COLO668 (cell line): ENCODE measurements at regions not wholly inside any gene's neighbourhood (a gene's known extent, or its start where the extent isn't known, plus 50 kb on each side); places are given as distances from the start of the nearest gene placed in this dataset.

Experiments used
- DNase-seq: peaks from one replicate; lab custom pipeline; 2025; ENCODE audit not compliant: unreplicated experiment; lab: John Stamatoyannopoulos, UW

DNA sequence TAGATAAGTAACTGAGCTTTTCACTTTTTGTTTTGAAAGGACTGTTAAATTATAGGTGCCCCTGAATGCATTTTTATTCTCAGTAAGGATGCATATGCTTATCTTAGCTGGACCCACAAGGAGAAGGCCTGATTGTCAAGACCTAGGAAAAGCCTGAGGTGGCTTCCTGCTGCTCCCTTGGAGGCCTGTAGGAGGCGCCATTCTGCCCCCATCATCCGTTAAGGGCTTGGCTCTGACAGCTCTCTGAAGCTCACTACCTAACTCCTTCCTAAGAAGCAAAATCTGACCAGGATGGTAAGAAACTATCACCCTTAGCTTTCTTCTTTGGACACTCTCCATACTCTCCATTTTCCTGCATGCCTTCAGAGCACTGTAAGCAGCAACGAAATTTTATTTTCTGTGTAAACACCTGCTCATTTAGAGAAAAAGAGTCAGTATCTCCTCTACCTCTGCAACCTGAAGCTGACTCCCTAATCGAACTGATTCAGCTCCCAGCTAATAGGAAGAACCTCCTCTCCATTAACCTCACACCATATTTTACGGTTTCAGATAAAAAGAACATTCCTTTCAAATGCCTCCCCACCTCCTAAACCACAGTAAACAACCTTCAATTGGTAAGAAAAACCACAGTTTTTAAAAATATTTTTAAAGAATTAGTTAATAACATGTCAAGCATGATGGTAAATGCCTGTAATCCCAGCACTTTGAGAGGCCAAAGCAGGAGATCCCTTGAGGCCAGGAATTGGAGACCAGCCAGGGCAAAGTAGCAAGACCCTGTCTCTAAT, 73.4 kb upstream of the EDNRA start:
- no peak for DNase-seq

GRCh38 chr4:147408189-147408588, 72.7 kb upstream of the EDNRA start:
- no peak for DNase-seq

GRCh38 chr4:147409350-147409749, 71.5 kb upstream of the EDNRA start:
- no peak for DNase-seq

GRCh38 chr4:147418226-147418625, 62.7 kb upstream of the EDNRA start:
- DNase-seq = no peak

DNA sequence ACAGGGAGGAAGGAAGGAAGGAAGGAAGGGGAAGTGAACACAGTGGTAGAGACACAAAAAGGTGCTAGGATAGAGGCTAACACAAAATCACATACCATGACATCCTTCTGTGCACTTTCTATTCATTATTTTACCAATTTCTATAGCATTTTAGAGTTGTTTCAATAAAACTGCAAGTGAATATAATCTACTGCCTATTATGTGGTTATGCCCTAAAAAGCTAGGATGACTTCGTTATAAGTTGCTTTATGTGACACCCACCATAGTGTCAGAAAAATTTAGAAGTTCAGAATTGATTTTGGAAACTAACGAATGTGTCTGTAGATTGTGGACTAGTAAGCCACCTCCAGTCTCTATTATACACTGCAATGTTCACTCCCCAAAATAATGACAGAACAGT, 59.4 kb upstream of the EDNRA start:
- DNase-seq = no peak

GRCh38 chr4:147423229-147423628, 57.7 kb upstream of the EDNRA start:
- DNase-seq = no peak

DNA sequence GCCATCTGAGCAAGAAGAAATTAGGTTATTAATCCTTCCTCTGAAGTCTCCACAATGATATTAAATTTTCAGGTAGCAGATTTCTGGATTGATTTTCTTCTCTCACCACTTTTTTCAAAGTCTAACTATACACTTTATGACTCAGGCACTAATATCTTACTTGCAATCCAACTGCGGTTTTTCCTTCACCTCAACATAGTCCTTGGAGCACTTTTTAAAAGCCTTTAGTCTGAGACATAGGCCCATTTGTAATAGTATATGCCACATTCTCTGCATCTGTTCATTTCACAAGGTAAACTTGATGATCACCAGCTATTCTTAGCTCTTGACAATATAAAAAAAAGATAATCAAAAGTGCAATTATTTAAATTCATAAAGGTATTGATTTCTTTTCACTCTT, 55.9 kb upstream of the EDNRA start:
- no peak for DNase-seq

- no peak for DNase-seq
These were observed 52.3 kb upstream of the EDNRA start for GRCh38 chr4:147428583-147428982.

GRCh38 chr4:147430111-147430510, 50.8 kb upstream of the EDNRA start:
- DNase-seq = no peak
